ENCODE measurements at regions not wholly inside any gene's neighbourhood (a gene's known extent, or its start where the extent isn't known, plus 50 kb on each side); places are given as distances from the start of the nearest gene placed in this dataset.
A peak's percentile ranks its signal among the peaks of the same experiment; 100 is the strongest.

DNA sequence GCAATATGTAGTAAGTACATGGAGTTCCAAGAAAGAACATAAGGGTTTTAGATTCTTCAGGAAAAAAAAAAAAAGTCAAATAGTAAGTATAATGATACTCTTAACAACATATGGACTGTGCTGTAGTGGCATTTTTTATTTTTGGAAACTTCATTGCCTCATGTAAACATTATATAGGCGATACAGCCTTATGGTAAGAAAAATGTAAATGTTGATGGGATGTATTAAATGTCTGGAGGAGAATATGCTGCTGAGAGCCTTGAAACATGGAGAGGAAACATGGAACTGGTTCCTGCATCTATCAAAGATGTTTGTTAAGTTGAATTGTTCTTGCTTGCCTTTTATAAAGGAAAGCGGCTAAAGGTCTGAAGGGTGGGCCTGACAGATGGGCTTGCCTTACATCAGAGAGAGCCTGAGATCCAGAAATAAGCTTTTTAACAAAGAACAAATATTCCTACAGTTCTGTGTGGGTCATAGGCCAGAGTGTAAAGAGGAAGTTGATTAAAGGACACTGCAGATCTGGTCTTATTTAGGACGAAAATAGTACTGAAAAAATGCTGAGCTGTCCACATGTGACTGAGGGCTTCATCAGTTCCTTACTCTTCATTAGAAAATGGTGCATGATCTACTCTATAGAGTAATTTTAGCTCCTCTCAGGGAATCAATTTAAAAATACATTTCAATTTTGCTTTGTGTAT, 448.1 kb upstream of the DCN start:
- TF ChIP-seq, protein P1, sequence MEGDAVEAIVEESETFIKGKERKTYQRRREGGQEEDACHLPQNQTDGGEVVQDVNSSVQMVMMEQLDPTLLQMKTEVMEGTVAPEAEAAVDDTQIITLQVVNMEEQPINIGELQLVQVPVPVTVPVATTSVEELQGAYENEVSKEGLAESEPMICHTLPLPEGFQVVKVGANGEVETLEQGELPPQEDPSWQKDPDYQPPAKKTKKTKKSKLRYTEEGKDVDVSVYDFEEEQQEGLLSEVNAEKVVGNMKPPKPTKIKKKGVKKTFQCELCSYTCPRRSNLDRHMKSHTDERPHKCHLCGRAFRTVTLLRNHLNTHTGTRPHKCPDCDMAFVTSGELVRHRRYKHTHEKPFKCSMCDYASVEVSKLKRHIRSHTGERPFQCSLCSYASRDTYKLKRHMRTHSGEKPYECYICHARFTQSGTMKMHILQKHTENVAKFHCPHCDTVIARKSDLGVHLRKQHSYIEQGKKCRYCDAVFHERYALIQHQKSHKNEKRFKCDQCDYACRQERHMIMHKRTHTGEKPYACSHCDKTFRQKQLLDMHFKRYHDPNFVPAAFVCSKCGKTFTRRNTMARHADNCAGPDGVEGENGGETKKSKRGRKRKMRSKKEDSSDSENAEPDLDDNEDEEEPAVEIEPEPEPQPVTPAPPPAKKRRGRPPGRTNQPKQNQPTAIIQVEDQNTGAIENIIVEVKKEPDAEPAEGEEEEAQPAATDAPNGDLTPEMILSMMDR (IDR thresholded peaks at IDR 0.05; ENCODE audit: insufficient read depth, missing control alignments): no peak
- FAIRE-seq (no peak), DNase-seq (ENCODE audit: insufficient read length, low spot score) (no peak)

DNA sequence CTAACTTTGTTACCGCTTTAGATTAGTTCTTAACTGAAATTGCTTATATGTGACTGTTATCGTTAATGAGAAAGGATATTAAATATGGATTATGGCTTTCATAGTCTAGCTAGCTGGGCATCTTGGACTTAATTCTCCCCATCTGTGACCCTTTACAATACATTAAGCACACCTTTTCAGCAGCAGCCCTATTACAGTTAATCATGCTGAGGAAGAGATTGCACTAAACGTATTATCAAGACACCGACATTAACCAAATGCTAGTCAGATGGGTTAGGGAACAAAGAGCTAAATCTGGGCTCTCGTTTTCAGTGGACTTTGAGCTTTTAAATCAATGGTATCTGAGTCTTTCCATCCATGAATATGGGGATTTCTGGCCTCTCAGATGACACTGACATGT, 447.5 kb upstream of the DCN start:
- TF ChIP-seq, protein P1 (IDR thresholded peaks at IDR 0.05; ENCODE audit: insufficient read depth, missing control alignments): no peak
- FAIRE-seq (peak; percentile 99), DNase-seq (ENCODE audit: insufficient read length, low spot score) (peak; percentile 25)

DNA sequence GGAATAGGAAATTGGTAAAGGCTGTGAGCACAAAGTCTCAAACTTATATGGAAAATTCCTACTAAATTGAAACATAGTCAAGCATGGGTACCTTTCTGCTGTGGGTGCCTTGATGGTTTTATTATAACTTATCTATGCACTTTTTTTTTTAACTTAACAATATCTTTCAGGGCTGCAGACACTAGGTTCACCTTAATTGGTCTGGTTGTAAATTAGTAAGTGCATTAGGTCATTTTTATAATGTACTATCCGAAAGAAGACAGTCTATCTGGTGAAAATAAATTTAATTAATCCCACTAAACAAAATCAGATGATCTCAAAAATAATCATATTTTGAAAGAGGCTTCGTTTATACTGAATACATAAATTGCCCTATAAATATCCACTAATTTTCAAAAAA, 446.8 kb upstream of the DCN start:
- TF ChIP-seq, protein P1 (IDR thresholded peaks at IDR 0.05; ENCODE audit: insufficient read depth, missing control alignments): no peak
- DNase-seq (ENCODE audit: insufficient read length, low spot score) (no peak), FAIRE-seq (no peak)

DNA sequence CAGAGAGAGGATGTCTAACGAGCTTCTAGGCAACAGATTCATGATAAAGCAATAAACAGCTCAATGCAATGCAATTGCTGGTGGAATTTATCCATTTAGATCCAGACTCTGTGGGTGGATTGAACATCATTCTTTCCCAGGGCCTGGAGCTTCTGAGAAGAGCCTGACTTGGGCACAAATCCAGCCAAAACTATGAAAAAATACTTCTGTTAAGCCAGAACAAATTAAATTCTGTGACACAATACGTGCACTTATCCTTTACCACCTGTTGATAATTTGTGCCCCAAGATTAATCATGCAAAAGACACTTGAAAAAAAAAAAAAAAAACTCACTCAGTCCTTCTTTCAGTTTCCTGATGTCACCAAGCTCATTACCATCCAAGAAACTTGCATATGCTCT, 446.0 kb upstream of the DCN start:
- no peak for FAIRE-seq
- TF ChIP-seq, protein P1 (IDR thresholded peaks at IDR 0.05; ENCODE audit: insufficient read depth, missing control alignments): no peak
- no peak for DNase-seq (ENCODE audit: insufficient read length, low spot score)

DNA sequence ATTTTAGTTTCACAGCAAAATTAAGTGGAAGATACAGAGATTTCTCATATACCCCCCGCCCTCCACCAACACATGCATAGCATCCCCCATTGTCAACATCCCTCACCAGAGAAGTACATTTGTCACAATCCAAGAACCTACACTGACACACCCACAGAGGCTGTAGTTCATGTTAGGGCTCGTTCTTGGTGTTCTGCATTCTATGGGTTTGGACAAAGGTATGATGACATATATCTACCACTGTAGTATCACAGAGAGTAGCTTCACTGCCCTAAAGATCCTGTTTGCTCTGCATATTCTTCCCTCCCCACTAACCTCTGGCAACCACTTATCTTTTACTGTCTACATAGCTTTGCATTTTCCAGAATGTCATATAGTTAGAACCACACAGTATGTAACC, 444.6 kb upstream of the DCN start:
- FAIRE-seq (no peak), DNase-seq (ENCODE audit: insufficient read length, low spot score) (no peak)
- TF ChIP-seq, protein P1 (IDR thresholded peaks at IDR 0.05; ENCODE audit: insufficient read depth, missing control alignments): no peak

DNA sequence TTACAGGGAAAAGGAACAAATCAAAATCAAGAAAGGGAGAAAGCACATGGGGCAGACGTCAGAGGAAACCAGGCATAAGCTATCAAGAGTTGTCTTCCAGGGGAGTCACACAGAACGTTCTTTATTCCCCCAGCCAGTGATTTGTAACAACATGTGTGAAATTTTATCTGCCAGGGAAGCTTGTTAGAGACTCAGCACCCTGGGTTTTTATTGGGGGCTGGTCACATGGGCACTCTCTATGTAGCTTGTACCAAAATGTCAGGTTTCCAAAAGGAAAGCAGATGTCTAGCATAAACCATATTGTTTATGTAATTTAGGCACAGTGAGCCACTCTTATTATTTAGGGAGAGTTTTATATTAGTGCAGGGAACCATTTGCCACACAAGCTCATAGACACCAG, 440.4 kb upstream of the DCN start:
- FAIRE-seq: no peak
- no peak for DNase-seq (ENCODE audit: insufficient read length, low spot score)
- TF ChIP-seq, protein P1 (IDR thresholded peaks at IDR 0.05; ENCODE audit: insufficient read depth, missing control alignments): no peak

DNA sequence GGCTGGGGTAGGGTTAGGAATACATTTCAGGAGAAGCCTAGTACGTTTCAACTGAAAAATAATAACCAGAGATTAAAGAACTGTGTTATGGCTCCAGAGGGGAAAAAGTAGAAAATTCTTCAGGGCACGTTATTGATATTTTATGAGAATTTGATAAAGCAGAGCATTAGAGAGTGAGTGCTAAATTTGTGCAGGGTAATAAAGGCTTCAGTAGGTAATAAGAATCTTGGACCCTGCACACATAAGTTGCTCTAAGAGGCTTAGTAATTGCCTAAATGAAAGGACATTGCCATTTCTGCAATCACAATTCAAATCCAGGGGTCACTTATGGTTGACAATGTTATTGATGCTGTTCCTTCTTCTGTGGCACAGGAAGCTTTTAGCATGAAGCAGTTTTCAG, 439.4 kb upstream of the DCN start:
- DNase-seq (ENCODE audit: insufficient read length, low spot score) (no peak), FAIRE-seq (no peak)
- TF ChIP-seq, protein P1 (IDR thresholded peaks at IDR 0.05; ENCODE audit: insufficient read depth, missing control alignments): no peak

All from D721Med (cell line).